GM23248 (cell line): ENCODE measurements at regions not wholly inside any gene's neighbourhood (a gene's known extent, or its start where the extent isn't known, plus 50 kb on each side); places are given as distances from the start of the nearest gene placed in this dataset.
"Not testable (repeated sequence)": the region's sequence is repeated elsewhere in the genome, so short reads cannot be mapped to it uniquely, and the experiment has no call there.

Experiments
- DNase-seq: peaks from one replicate; pipeline ENCODE4 v3.0.0-alpha.2; 2015
- H2AFZ ChIP-seq: fragments of 200-600 bp; sonication (generic); 2 replicates; pipeline ENCODE4 v1.6.1; 2016; ENCODE audit warnings: antibody characterized with exemption
- H3F3A ChIP-seq: fragments of 200-600 bp; sonication (generic); 2 replicates; pipeline ENCODE4 v1.6.1; 2016; ENCODE audit warnings: mild to moderate bottlenecking, antibody characterized with exemption, mixed run types; ENCODE audit not compliant: insufficient read depth
- H3K27ac ChIP-seq: fragments of 200-600 bp; sonication (generic); 2 replicates; pipeline ENCODE4 v1.5.1; 2016; ENCODE audit warnings: mild to moderate bottlenecking
- H3K27me3 ChIP-seq: fragments of 200-600 bp; sonication (generic); replicated peaks from 2 replicates; pipeline ENCODE4 v1.6.1; 2016; ENCODE audit warnings: mild to moderate bottlenecking; ENCODE audit not compliant: insufficient read depth
- H3K36me3 ChIP-seq: fragments of 200-600 bp; sonication (generic); 2 replicates; pipeline ENCODE4 v1.6.1; 2016; ENCODE audit warnings: low read depth, mild to moderate bottlenecking
- H3K4me1 ChIP-seq: fragments of 200-600 bp; sonication (generic); 2 replicates; pipeline ENCODE4 v1.6.1; 2016; ENCODE audit warnings: mild to moderate bottlenecking; ENCODE audit not compliant: insufficient read depth
- H3K4me2 ChIP-seq: fragments of 200-600 bp; sonication (generic); one replicate; pipeline ENCODE4 v1.6.1; 2016; ENCODE audit warnings: mild to moderate bottlenecking; ENCODE audit not compliant: unreplicated experiment
- H3K4me3 ChIP-seq: fragments of 200-600 bp; sonication (generic); 2 replicates; pipeline ENCODE4 v1.5.1; 2016; ENCODE audit warnings: mild to moderate bottlenecking
- H3K79me2 ChIP-seq: fragments of 200-600 bp; sonication (generic); 2 replicates; pipeline ENCODE4 v1.6.1; 2016; ENCODE audit warnings: mild to moderate bottlenecking; ENCODE audit not compliant: insufficient read depth
- H3K9ac ChIP-seq: fragments of 200-600 bp; sonication (generic); 2 replicates; pipeline ENCODE4 v1.6.1; 2016; ENCODE audit warnings: mild to moderate bottlenecking
- H3K9me2 ChIP-seq: fragments of 200-600 bp; sonication (generic); 2 replicates; pipeline ENCODE4 v1.6.1; 2016; ENCODE audit warnings: mixed run types, mild to moderate bottlenecking, moderate library complexity; ENCODE audit not compliant: insufficient read depth
- H3K9me3 ChIP-seq: fragments of 200-600 bp; sonication (generic); one replicate; pipeline ENCODE4 v1.6.1; 2017; ENCODE audit warnings: low read depth
- H4K20me1 ChIP-seq: fragments of 200-600 bp; sonication (generic); 2 replicates; pipeline ENCODE4 v1.6.0; 2016; ENCODE audit not compliant: insufficient read depth
- EZH2 ChIP-seq: fragments of 200-600 bp; sonication (generic); IDR thresholded peaks from 2 replicates; pipeline ENCODE4 v1.6.1; 2018; ENCODE audit warnings: antibody characterized with exemption, mild to moderate bottlenecking; ENCODE audit not compliant: insufficient read depth, poor library complexity, severe bottlenecking
- EZH2phosphoT487 ChIP-seq: fragments of 200-600 bp; sonication (generic); IDR thresholded peaks from 2 replicates; pipeline ENCODE4 v1.6.1; 2018; ENCODE audit warnings: antibody characterized with exemption, moderate library complexity, mild to moderate bottlenecking, low read depth; ENCODE audit not compliant: insufficient read depth
- WGBS, 2 experiments: methylation state at CpG; one replicate each; pipeline ENCODE4 v1.1.6; 2015 to 2017; ENCODE audit warnings: low lambda C conversion rate in 2 of 2, low coverage in 1 of 2; ENCODE audit errors: missing lambda C conversion rate in 2 of 2; 5-methylcytosine and 5-hydroxymethylcytosine counted together
- in situ Hi-C: fragments of 300-500 bp; cut with MboI; formaldehyde crosslinking; loops from 2 replicates; pipeline ENCODE4 v1.15.0; 2020

GRCh38 chr4:189001971-189002450 is 862.8 kb downstream of the TRIML1 start:
- Histone ChIP-seq H3K9me2 (no peaks in the 10 kb centered on the region), H3K4me3 (no peak overlapping the region), H4K20me1 (no peaks in the 10 kb centered on the region), H3K79me2 (no peaks in the 10 kb centered on the region), H3K4me1 (no peaks in the 10 kb centered on the region), H3K36me3 (no peaks in the 10 kb centered on the region), H2AFZ (no peak overlapping the region), H3K9me3 (no peaks in the 10 kb centered on the region), H3F3A (no peaks in the 10 kb centered on the region), H3K4me2 (no peak overlapping the region), H3K9ac (no peak overlapping the region), H3K27me3 (no peaks in the 10 kb centered on the region), H3K27ac (no peak overlapping the region)
- in situ Hi-C loops = no loop called here
- no peak for TF ChIP-seq EZH2phosphoT487
- TF ChIP-seq EZH2 = no peak
- WGBS, 2 experiments = 31 to 45% methylated on average over 14 to 15 of the region's 15 CpGs
- no peak for DNase-seq

GRCh38 chr4:189002475-189002874 is 863.2 kb downstream of the TRIML1 start:
- Histone ChIP-seq H3K9me2 (no peaks in the 10 kb centered on the region), H2AFZ (no peak overlapping the region), H3F3A (no peaks in the 10 kb centered on the region), H3K4me2 (no peak overlapping the region), H3K4me1 (no peaks in the 10 kb centered on the region), H3K4me3 (no peak overlapping the region), H3K9me3 (no peaks in the 10 kb centered on the region), H4K20me1 (no peaks in the 10 kb centered on the region), H3K27me3 (no peaks in the 10 kb centered on the region), H3K27ac (no peak overlapping the region), H3K9ac (no peak overlapping the region), H3K79me2 (no peaks in the 10 kb centered on the region), H3K36me3 (no peaks in the 10 kb centered on the region)
- 61 to 66% methylated on average over 10 of the region's 10 CpGs for WGBS, 2 experiments
- no peak for DNase-seq
- in situ Hi-C loops = no loop called here
- TF ChIP-seq EZH2 = no peak
- no peak for TF ChIP-seq EZH2phosphoT487

DNA sequence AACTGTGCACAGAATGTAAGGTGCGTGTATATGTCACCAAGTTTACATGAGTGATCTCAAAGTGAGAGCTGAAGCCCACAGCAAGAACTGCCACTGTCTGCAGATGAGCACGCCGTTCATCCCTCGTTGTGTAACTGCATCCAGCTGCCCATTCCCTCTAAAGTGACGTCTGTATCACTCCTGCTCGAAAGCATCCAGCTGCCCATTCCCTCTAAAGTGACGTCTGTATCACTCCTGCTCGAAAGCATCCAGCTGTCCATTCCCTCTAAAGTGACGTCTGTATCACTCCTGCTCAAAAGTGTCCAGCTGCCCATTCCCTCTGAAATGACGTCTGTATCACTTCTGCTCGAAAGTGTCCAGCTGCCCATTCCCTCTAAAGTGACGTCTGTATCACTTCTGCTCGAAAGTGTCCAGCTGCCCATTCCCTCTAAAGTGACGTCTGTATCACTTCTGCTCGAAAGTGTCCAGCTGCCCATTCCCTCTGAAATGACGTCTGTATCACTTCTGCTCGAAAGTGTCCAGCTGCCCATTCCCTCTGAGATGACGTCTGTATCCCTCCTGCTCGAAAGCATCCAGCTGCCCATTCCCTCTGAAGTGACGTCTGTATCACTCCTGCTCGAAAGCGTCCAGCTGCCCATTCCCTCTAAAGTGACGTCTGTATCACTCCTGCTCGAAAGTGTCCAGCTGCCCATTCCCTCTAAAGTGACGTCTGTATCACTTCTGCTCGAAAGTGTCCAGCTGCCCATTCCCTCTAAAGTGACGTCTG is 871.4 kb downstream of the TRIML1 start:
- H3K27me3 ChIP-seq, DNase-seq, H3K4me2 ChIP-seq, H3K27ac ChIP-seq, H4K20me1 ChIP-seq, H3K9me2 ChIP-seq, H3K9me3 ChIP-seq, H2AFZ ChIP-seq, H3K4me3 ChIP-seq, H3K4me1 ChIP-seq, in situ Hi-C loops, H3K9ac ChIP-seq, H3K79me2 ChIP-seq, H3K36me3 ChIP-seq, H3F3A ChIP-seq: not testable (repeated sequence)
- WGBS, 2 experiments = 24 to 43% methylated on average over 16 to 25 of the region's 27 CpGs

GRCh38 chr4:189021831-189022230 is 882.6 kb downstream of the TRIML1 start:
- Histone ChIP-seq H3F3A (no peaks in the 10 kb centered on the region), H3K79me2 (no peaks in the 10 kb centered on the region), H3K4me3 (no peak overlapping the region), H3K27me3 (no peaks in the 10 kb centered on the region), H3K36me3 (no peaks in the 10 kb centered on the region), H3K9me2 (no peaks in the 10 kb centered on the region), H3K4me2 (no peak overlapping the region), H3K9ac (no peak overlapping the region), H3K4me1 (no peaks in the 10 kb centered on the region), H3K27ac (no peak overlapping the region), H3K9me3 (peaks cover under 1% of the 10 kb centered on the region), H4K20me1 (no peaks in the 10 kb centered on the region), H2AFZ (no peak overlapping the region)
- no peak for TF ChIP-seq EZH2phosphoT487
- no peak for TF ChIP-seq EZH2
- in situ Hi-C loops = no loop called here
- WGBS, 2 experiments = 37 to 39% methylated on average over 5 of the region's 5 CpGs
- peak; percentile 7 for DNase-seq
